Forelimb muscle (tissue), 1 donor: ENCODE measurements at regions not wholly inside any gene's neighbourhood (a gene's known extent, or its start where the extent isn't known, plus 50 kb on each side); places are given as distances from the start of the nearest gene placed in this dataset.

ENCODE experiments used
- DNase-seq: peaks from one replicate; pipeline ENCODE4 v3.0.0-alpha.2; 2013; ENCODE audit warnings: low read depth

GRCh38 chr11:90779098-90779497, 556.2 kb upstream of the CHORDC1 start:
- no peak for DNase-seq

GRCh38 chr11:90775567-90776165, 552.8 kb upstream of the CHORDC1 start:
- DNase-seq: no peak

- DNase-seq: no peak
Measured at GRCh38 chr11:90774727-90775566, 552.1 kb upstream of the CHORDC1 start.

GRCh38 chr11:90770007-90770406, 547.2 kb upstream of the CHORDC1 start:
- DNase-seq: no peak

- DNase-seq: no peak
Measured at GRCh38 chr11:90766121-90766520, 543.3 kb upstream of the CHORDC1 start.

- no peak for DNase-seq
Measured at GRCh38 chr11:90764691-90765090, 541.8 kb upstream of the CHORDC1 start.

- DNase-seq: no peak
Measured at GRCh38 chr11:90757849-90758494, 535.1 kb upstream of the CHORDC1 start.

- DNase-seq: no peak
Measured at GRCh38 chr11:90756617-90757016, 533.8 kb upstream of the CHORDC1 start.

GRCh38 chr11:90753546-90753945, 530.7 kb upstream of the CHORDC1 start:
- DNase-seq: no peak

- DNase-seq: no peak
Measured at GRCh38 chr11:90747057-90747456, 524.2 kb upstream of the CHORDC1 start.

- DNase-seq: no peak
Measured at GRCh38 chr11:90744169-90744568, 521.3 kb upstream of the CHORDC1 start.

- no peak for DNase-seq
Measured at GRCh38 chr11:90738799-90739198, 516.0 kb upstream of the CHORDC1 start.

GRCh38 chr11:90737444-90738050, 514.7 kb upstream of the CHORDC1 start:
- no peak for DNase-seq

- no peak for DNase-seq
Measured at GRCh38 chr11:90732486-90732885, 509.6 kb upstream of the CHORDC1 start.

- no peak for DNase-seq
Measured at GRCh38 chr11:90723475-90723874, 500.6 kb upstream of the CHORDC1 start.

GRCh38 chr11:90722552-90723190, 499.8 kb upstream of the CHORDC1 start:
- no peak for DNase-seq

- no peak for DNase-seq
Measured at GRCh38 chr11:90717522-90717921, 494.7 kb upstream of the CHORDC1 start.

GRCh38 chr11:90705661-90706060, 482.8 kb upstream of the CHORDC1 start:
- no peak for DNase-seq

GRCh38 chr11:90704510-90704909, 481.7 kb upstream of the CHORDC1 start:
- DNase-seq: no peak

GRCh38 chr11:90701716-90702115, 478.9 kb upstream of the CHORDC1 start:
- no peak for DNase-seq

- DNase-seq: no peak
Measured at GRCh38 chr11:90700789-90701439, 478.1 kb upstream of the CHORDC1 start.
